Activated T-cell treated with anti-CD3 and anti-CD28 coated beads for 1 hour (primary cell): ENCODE measurements at regions not wholly inside any gene's neighbourhood (a gene's known extent, or its start where the extent isn't known, plus 50 kb on each side); places are given as distances from the start of the nearest gene placed in this dataset.
"Not testable (repeated sequence)": the region's sequence is repeated elsewhere in the genome, so short reads cannot be mapped to it uniquely, and the experiment has no call there.

Source experiments
- DNase-seq: peaks from one replicate; pipeline ENCODE4 v3.0.0-alpha.2; 2020; ENCODE audit warnings: low read depth

DNA sequence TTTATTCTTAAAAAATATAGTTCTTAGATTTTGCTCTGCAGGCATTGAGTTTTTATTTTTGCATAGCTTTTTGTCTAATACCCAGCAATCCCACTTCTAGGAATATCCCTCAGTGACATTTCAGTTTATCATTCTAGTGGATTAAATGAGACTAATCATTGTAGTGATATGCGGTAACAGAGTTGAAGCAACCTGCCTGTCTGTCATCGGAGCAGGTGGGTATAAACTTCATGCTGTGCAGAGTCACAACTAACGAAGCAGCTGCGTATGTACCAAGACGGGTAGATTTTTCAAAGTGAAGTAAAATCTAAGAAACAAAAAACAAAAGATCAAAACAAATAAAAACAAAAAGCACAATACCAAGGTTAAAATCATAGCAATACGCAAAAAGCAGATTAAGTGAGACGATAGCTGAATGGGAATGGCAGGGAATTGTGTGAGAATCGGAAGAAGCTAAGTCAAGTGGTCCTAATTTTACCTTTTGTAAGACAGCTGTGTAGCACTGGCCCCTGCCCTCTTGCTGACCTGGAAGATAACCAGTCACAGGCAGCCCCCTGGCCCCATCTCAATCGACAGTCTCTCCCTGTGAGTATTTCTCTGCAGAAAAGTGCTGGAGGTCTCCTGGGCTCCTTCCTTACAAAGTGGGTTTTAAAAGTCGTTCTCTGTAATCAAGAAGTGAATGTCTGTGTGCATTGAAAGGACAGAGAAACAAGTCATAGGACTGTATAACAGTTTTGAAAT lies 169.2 kb downstream of the OR2B2 start:
- DNase-seq, result no peak

DNA sequence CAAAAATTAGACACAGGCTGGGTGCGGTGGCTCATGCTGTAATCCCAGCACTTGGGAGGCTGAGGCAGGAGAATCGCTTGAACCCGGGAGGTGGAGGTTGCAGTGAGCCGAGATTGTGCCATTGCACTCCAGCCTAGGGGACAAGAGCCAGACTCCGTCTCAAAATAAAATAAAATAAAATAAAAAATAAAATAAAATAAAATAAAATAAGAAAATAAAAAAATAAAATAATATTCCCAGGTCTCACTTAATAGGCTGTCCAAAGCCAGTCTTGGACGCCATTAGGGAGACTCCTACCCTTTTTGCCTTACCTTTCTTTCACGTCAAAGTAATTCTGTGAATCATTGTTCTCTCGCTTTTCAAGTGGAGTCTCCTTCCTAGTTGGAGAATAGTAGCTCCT lies 172.3 kb downstream of the OR2B2 start:
- not testable (repeated sequence) for DNase-seq

GRCh38 chr6:27736686-27737085 lies 175.5 kb downstream of the OR2B2 start:
- DNase-seq, result no peak

- no peak for DNase-seq
These were observed 183.8 kb downstream of the OR2B2 start for GRCh38 chr6:27728442-27728841.

- no peak for DNase-seq
These were observed 185.6 kb downstream of the OR2B2 start for GRCh38 chr6:27726619-27727023.

DNA sequence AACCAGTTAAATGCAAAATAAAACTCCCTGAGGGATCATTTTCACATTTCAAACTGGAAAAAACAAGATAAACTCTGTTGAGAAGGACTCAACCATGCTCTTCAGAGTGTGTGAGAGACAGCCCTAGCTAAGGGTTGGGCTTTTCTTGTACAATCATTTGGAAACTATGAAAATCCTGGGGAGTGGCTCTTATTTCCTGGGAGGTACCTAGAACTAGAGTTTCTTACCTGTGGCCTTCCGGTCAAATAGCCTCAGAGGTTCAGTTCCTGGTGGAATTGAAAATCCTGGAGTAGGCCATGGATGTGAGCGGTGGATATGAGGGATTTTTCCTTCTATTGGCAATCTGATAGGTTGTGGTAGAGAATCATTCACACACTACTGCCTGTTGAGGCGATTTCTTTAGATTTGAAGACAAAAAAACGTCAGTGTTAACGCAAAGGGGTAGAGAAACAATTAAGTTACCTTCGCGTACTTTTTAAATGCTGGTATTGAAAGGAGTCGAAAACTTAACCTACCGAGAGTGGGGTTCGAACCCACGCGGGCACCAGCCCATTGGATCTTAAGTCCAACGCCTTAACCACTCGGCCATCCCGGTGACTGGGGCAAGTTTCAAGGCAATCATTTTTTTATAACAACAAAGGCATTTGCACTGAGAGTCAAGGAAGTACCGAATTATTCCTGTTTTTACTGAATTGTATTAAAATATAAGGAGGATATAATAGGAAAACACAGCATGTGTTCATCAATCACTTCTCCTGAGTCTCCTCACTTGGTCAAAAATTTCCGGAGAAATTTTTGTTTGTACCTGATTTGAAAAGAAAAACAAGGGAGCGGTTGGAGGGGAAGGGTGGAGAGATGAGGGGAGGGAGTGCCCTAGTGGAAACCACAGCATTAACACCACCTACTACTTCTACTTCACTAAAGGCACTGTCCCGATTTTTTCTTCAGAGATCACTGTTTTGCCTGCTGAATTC lies 191.3 kb downstream of the OR2B2 start:
- no peak for DNase-seq

DNA sequence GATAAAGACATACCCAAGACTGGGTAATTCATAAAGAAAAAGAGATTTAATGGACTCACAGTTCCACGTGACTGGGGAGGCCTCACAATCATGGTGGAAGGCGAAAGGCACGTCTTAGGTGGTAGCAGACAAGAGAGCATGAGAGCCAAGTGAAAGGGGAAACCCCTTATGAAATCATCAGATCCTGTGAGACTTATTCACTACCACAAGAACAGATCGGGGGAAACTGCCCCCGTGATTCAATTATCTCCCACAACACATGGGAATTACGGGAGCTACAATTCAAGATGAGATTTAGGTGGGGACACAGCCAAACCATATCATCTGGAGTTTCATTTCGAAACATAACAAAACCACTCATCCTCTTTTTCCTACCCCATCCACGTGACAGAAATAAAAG lies 193.2 kb downstream of the OR2B2 start:
- DNase-seq, result not testable (repeated sequence)

GRCh38 chr6:27706431-27706830 lies 205.8 kb downstream of the OR2B2 start:
- DNase-seq, result no peak

- DNase-seq, result no peak
These were observed 211.9 kb downstream of the OR2B2 start for GRCh38 chr6:27700337-27700736.

GRCh38 chr6:27694547-27694874 lies 217.7 kb downstream of the OR2B2 start:
- DNase-seq, result no peak

- no peak for DNase-seq
These were observed 218.2 kb downstream of the OR2B2 start for GRCh38 chr6:27693766-27694546.

DNA sequence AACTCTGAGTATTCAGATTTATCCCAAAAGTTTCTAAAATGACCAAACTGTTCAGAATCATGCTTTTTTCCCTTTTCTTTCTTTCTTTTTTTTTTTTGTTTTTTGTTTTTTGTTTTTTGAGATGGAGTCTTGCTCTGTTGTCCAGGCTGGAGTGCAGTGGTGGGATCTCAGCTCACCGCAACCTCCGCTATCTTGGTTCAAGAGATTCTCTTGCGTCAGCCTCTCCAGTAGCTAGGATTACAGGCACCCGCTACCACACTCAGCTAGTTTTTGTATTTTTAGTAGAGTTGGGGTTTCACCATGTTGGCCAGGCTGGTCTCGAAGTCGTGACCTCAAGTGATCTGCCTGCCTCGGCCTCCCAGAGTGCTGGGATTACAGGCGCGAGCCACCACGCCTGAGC lies 219.2 kb upstream of the ZNF184 start:
- not testable (repeated sequence) for DNase-seq

GRCh38 chr6:27688014-27688586 lies 215.2 kb upstream of the ZNF184 start:
- DNase-seq, result peak; percentile 79

- peak; percentile 63 for DNase-seq
These were observed 214.5 kb upstream of the ZNF184 start for GRCh38 chr6:27687154-27688013.

DNA sequence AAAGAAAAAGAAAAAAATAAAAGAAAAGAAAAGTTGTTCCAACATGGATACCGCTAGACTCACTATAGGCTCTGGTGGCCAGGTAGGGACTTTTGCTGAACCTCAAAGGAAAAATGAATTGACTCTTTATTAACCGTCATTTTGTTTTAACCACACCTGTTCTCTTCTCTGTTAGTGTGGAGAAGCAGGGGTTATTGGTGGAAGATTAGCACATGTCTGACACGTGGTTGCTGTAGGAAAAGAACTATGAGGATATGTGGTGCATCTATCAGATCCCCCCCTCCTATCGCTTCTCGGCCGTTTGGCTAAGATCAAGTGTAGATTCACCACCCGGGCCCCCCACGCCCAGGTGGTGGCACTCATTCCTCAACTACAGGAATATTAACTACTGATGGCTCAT lies 212.4 kb upstream of the ZNF184 start:
- DNase-seq, result no peak

DNA sequence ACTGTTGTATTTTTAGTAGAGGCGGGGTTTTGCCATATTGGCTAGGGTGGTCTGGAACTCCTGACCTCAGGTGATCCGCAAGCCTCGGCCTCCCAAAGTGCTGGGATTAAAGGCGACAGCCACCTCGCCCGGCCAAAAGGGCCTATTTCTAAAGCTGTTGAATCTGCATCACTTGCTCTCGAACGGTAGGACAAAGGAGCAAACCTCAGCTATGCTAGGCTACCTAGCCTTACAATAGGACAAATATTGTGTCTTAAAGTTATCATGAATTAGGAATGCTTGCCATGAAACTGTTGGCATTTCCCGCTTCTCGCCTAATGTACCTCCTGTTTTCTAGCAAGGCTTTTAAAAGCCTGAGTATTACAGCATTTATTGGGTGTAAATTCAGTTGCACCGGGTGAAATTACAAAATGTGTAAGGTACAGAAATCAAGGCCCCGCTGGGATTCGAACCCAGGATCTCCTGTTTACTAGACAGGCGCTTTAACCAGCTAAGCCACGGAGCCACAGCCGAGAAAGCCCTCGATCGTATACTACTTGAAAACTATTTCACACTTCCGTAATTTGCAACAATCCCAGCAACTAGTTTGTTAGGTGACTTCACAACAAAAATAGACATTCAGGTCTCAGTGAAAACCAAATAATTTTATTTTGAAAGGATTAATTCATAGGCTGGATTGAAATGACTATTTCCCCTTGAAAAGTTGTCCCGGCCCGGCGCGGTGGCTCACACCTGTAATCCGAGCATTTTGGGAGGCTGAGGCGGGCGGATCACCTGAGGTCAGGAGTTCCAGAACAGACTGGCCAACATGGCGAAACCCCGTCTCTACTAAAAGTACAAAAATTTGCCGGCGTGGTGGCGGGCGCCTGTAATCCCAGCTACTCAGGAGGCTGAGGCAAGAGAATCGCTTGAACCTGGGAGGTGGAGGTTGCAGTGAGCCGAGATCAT lies 211.6 kb upstream of the ZNF184 start:
- peak; percentile 33 for DNase-seq

DNA sequence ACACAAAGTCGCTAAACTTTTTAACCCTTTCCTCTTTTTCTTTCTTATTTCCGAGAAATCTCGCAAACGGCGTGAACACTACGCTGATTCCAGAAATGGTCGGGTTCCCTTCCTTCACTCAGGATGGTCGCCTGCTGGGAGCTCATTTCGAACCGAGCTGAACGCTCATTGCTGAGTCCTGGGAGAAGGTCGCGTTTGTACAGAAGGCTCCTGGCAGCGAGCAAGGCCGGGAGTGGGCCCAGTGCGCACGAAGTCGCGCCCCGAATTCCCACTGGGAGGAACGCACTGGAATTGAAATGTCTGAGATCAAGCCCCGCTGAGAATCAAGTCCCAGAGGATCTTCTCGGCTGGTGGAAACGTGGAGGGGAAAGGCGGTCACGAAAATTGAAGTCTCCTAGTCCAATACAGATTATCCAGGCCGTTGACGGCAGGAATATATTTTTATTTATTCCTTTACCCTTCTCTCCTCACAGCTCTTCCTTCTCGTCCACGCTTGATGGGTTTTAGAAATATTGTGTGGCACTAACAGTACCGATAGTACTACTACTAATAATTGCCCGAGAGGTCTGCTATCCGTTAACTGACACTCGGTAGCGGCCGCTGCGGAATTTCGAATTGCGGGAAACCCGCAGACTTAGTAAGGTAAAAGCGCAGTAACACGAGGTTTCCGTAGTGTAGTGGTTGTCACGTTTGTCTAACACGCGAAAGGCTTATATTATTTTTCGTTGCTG lies 207.2 kb upstream of the ZNF184 start:
- DNase-seq, result no peak

GRCh38 chr6:27679308-27679963 lies 206.5 kb upstream of the ZNF184 start:
- no peak for DNase-seq

DNA sequence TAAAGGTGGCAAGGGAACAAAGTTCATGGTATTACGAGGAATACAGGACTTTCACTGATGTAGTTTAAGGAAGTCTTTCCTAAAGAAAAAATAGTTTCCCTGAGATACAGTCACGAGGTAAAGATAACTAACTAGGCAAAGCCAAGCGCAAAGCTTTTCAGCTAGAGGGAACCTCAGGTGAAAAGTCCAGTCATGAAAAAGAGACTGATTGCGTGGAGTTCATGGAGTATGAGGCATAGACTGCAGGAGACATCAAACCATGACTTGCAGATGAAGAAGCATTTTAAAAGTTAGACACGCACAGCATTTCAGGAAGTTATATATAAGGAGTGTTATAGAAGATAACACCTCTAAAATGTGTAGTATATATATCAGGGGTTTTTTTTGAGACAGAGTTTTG lies 205.6 kb upstream of the ZNF184 start:
- no peak for DNase-seq
